Mesendoderm (in vitro differentiated cells): ENCODE measurements at regions not wholly inside any gene's neighbourhood (a gene's known extent, or its start where the extent isn't known, plus 50 kb on each side); places are given as distances from the start of the nearest gene placed in this dataset.
A peak's percentile ranks its signal among the peaks of the same experiment; 100 is the strongest.

Experiments
- DNase-seq: peaks from one replicate; pipeline ENCODE4 v3.0.0; 2013
- H2AK5ac ChIP-seq: 2 replicates; pipeline ENCODE4 v1.6.1; 2013; ENCODE audit warnings: low read length, inconsistent platforms
- H2BK120ac ChIP-seq: 2 replicates; pipeline ENCODE4 v1.6.1; 2013; ENCODE audit warnings: low read depth, mild to moderate bottlenecking, low read length, moderate library complexity, mixed read lengths
- H2BK15ac ChIP-seq: replicated peaks from 2 replicates; pipeline ENCODE4 v1.6.1; 2013; ENCODE audit warnings: low read depth, mild to moderate bottlenecking, moderate library complexity
- H2BK5ac ChIP-seq: 2 replicates; pipeline ENCODE4 v1.6.1; 2013; ENCODE audit warnings: low read length, inconsistent platforms
- H3K18ac ChIP-seq: 2 replicates; pipeline ENCODE4 v1.6.1; 2013; ENCODE audit warnings: mild to moderate bottlenecking, low read length, mixed read lengths
- H3K23ac ChIP-seq: one replicate; pipeline ENCODE4 v1.6.1; 2013; ENCODE audit warnings: low read length
- H3K27ac ChIP-seq: 2 replicates; pipeline ENCODE4 v1.5.1; 2013; ENCODE audit warnings: low read depth, mild to moderate bottlenecking, inconsistent platforms, low read length, moderate library complexity
- H3K27me3 ChIP-seq: 2 replicates; pipeline ENCODE4 v1.6.1; 2013; ENCODE audit warnings: low read length, control low read depth, mild to moderate bottlenecking, inconsistent platforms; ENCODE audit not compliant: insufficient read depth, poor library complexity
- H3K36me3 ChIP-seq: 2 replicates; pipeline ENCODE4 v1.6.1; 2013; ENCODE audit warnings: low read length, inconsistent platforms; ENCODE audit not compliant: control insufficient read depth, insufficient read depth
- H3K4ac ChIP-seq: one replicate; pipeline ENCODE4 v1.6.1; 2013; ENCODE audit warnings: low read depth, mild to moderate bottlenecking, low read length, moderate library complexity
- H3K4me1 ChIP-seq: 2 replicates; pipeline ENCODE4 v1.6.1; 2013; ENCODE audit warnings: low read depth, low read length, inconsistent platforms; ENCODE audit not compliant: control insufficient read depth
- H3K4me2 ChIP-seq: 2 replicates; pipeline ENCODE4 v1.6.1; 2013; ENCODE audit warnings: low read length
- H3K4me3 ChIP-seq: 2 replicates; pipeline ENCODE4 v1.5.1; 2013; ENCODE audit warnings: mild to moderate bottlenecking, low read length
- H3K56ac ChIP-seq: one replicate; pipeline ENCODE4 v1.6.1; 2013; ENCODE audit warnings: low read length
- H3K79me1 ChIP-seq: 2 replicates; pipeline ENCODE4 v1.6.1; 2013; ENCODE audit warnings: low read length, inconsistent platforms
- H3K79me2 ChIP-seq: 2 replicates; pipeline ENCODE4 v1.6.1; 2013; ENCODE audit warnings: mild to moderate bottlenecking, low read length; ENCODE audit not compliant: control insufficient read depth, insufficient read depth
- H3K9ac ChIP-seq: 2 replicates; pipeline ENCODE4 v1.6.1; 2013; ENCODE audit warnings: low read length, inconsistent platforms
- H4K5ac ChIP-seq: one replicate; pipeline ENCODE4 v1.6.1; 2013; ENCODE audit warnings: low read length
- H4K8ac ChIP-seq: one replicate; pipeline ENCODE4 v1.6.1; 2013; ENCODE audit warnings: low read depth, mild to moderate bottlenecking, control low read depth, low read length, moderate library complexity
- WGBS: extraction: QIAGEN DNeasy Blood & Tissue Kit; methylation state at CpG from one replicate; pipeline ENCODE4 v1.1.7; 2013; ENCODE audit warnings: low lambda C conversion rate, missing lambda C conversion rate; ENCODE audit not compliant: insufficient coverage; ENCODE audit errors: extremely low coverage; 5-methylcytosine and 5-hydroxymethylcytosine counted together

GRCh38 chr4:117529401-117529800 lies 444.0 kb upstream of the TRAM1L1 start:
- no peak overlapping the region for H3K4me3 ChIP-seq
- no peak overlapping the region for H3K4ac ChIP-seq
- H4K5ac ChIP-seq: no peak overlapping the region
- no peaks in the 10 kb centered on the region for H3K79me1 ChIP-seq
- H2AK5ac ChIP-seq: no peak overlapping the region
- no peak overlapping the region for H2BK15ac ChIP-seq
- H3K4me2 ChIP-seq: no peak overlapping the region
- no peak overlapping the region for H3K56ac ChIP-seq
- no peak overlapping the region for H3K9ac ChIP-seq
- no peak overlapping the region for H2BK120ac ChIP-seq
- DNase-seq: no peak
- no peaks in the 10 kb centered on the region for H3K36me3 ChIP-seq
- H4K8ac ChIP-seq: no peak overlapping the region
- H3K4me1 ChIP-seq: no peaks in the 10 kb centered on the region
- H3K18ac ChIP-seq: no peak overlapping the region
- no peak overlapping the region for H3K23ac ChIP-seq
- H3K79me2 ChIP-seq: no peaks in the 10 kb centered on the region
- H3K27me3 ChIP-seq: no peaks in the 10 kb centered on the region
- no CpG with 5 or more reads among the region's 3 CpGs for WGBS
- no peak overlapping the region for H3K27ac ChIP-seq
- no peak overlapping the region for H2BK5ac ChIP-seq

- WGBS: no CpG with 5 or more reads among the region's 1 CpG
These were observed 448.1 kb upstream of the TRAM1L1 start for GRCh38 chr4:117533501-117533900.

GRCh38 chr4:117545039-117545438 lies 459.7 kb upstream of the TRAM1L1 start:
- H2AK5ac ChIP-seq: no peak overlapping the region
- no peaks in the 10 kb centered on the region for H3K79me1 ChIP-seq
- H3K79me2 ChIP-seq: no peaks in the 10 kb centered on the region
- no peak overlapping the region for H3K27ac ChIP-seq
- no peaks in the 10 kb centered on the region for H3K36me3 ChIP-seq
- no CpG with 5 or more reads among the region's 1 CpG for WGBS
- no peak overlapping the region for H3K4me2 ChIP-seq
- no peak overlapping the region for H3K4me3 ChIP-seq
- no peak overlapping the region for H2BK120ac ChIP-seq
- no peak for DNase-seq
- H2BK5ac ChIP-seq: no peak overlapping the region
- no peak overlapping the region for H4K5ac ChIP-seq
- H2BK15ac ChIP-seq: no peak overlapping the region
- no peak overlapping the region for H3K23ac ChIP-seq
- H3K9ac ChIP-seq: no peak overlapping the region
- no peak overlapping the region for H3K56ac ChIP-seq
- H3K4ac ChIP-seq: no peak overlapping the region
- no peaks in the 10 kb centered on the region for H3K4me1 ChIP-seq
- H3K18ac ChIP-seq: no peak overlapping the region
- no peak overlapping the region for H4K8ac ChIP-seq
- no peaks in the 10 kb centered on the region for H3K27me3 ChIP-seq

More at GRCh38 chr4:117533501-117533900, 448.1 kb upstream of the TRAM1L1 start:
- no peaks in the 10 kb centered on the region for H3K79me1 ChIP-seq
- no peak overlapping the region for H3K4ac ChIP-seq
- H3K4me1 ChIP-seq: no peaks in the 10 kb centered on the region
- H3K27ac ChIP-seq: no peak overlapping the region
- DNase-seq: no peak
- H3K27me3 ChIP-seq: no peaks in the 10 kb centered on the region
- H2BK120ac ChIP-seq: no peak overlapping the region
- H3K18ac ChIP-seq: no peak overlapping the region
- no peak overlapping the region for H3K4me2 ChIP-seq
- H3K56ac ChIP-seq: no peak overlapping the region
- no peak overlapping the region for H4K5ac ChIP-seq
- peak overlapping the region; percentile 19 for H2BK15ac ChIP-seq
- H3K9ac ChIP-seq: no peak overlapping the region
- H3K4me3 ChIP-seq: no peak overlapping the region
- no peak overlapping the region for H4K8ac ChIP-seq
- no peak overlapping the region for H2AK5ac ChIP-seq
- H3K23ac ChIP-seq: no peak overlapping the region
- no peak overlapping the region for H2BK5ac ChIP-seq
- H3K36me3 ChIP-seq: no peaks in the 10 kb centered on the region
- no peaks in the 10 kb centered on the region for H3K79me2 ChIP-seq

GRCh38 chr4:117549524-117549923 lies 464.1 kb upstream of the TRAM1L1 start:
- WGBS: no CpG with 5 or more reads among the region's 5 CpGs
- Histone ChIP-seq H4K8ac (no peak overlapping the region), H3K4me2 (no peak overlapping the region)

GRCh38 chr4:117550085-117550484 lies 464.7 kb upstream of the TRAM1L1 start:
- H4K8ac ChIP-seq: no peak overlapping the region
- WGBS: no CpG with 5 or more reads among the region's 2 CpGs

More at GRCh38 chr4:117549524-117549923, 464.1 kb upstream of the TRAM1L1 start:
- DNase-seq: no peak
- no peak overlapping the region for H3K4ac ChIP-seq
- no peak overlapping the region for H3K18ac ChIP-seq
- H3K27ac ChIP-seq: no peak overlapping the region
- H2AK5ac ChIP-seq: no peak overlapping the region
- no peaks in the 10 kb centered on the region for H3K79me2 ChIP-seq
- no peak overlapping the region for H2BK120ac ChIP-seq
- H3K23ac ChIP-seq: no peak overlapping the region
- no peak overlapping the region for H4K5ac ChIP-seq
- H3K4me3 ChIP-seq: no peak overlapping the region
- no peaks in the 10 kb centered on the region for H3K79me1 ChIP-seq
- no peaks in the 10 kb centered on the region for H3K4me1 ChIP-seq
- no peaks in the 10 kb centered on the region for H3K36me3 ChIP-seq
- no peak overlapping the region for H3K9ac ChIP-seq
- H3K27me3 ChIP-seq: no peaks in the 10 kb centered on the region
- H3K56ac ChIP-seq: no peak overlapping the region
- no peak overlapping the region for H2BK15ac ChIP-seq
- H2BK5ac ChIP-seq: no peak overlapping the region

GRCh38 chr4:117560329-117560728 lies 474.0 kb upstream of the NDST3 start:
- Histone ChIP-seq H3K27me3 (no peaks in the 10 kb centered on the region), H4K5ac (no peak overlapping the region), H3K27ac (no peak overlapping the region), H4K8ac (no peak overlapping the region), H3K36me3 (no peaks in the 10 kb centered on the region), H2BK5ac (no peak overlapping the region), H3K4me2 (no peak overlapping the region), H3K23ac (no peak overlapping the region), H3K4me3 (no peak overlapping the region), H3K9ac (no peak overlapping the region), H2BK120ac (no peak overlapping the region), H3K79me1 (no peaks in the 10 kb centered on the region), H2AK5ac (no peak overlapping the region), H3K4me1 (no peaks in the 10 kb centered on the region), H3K4ac (no peak overlapping the region), H3K79me2 (no peaks in the 10 kb centered on the region), H3K18ac (no peak overlapping the region), H3K56ac (no peak overlapping the region), H2BK15ac (no peak overlapping the region)
- no peak for DNase-seq
- WGBS: no CpG with 5 or more reads among the region's 1 CpG

More at GRCh38 chr4:117550085-117550484, 464.7 kb upstream of the TRAM1L1 start:
- H3K23ac ChIP-seq: no peak overlapping the region
- no peak overlapping the region for H3K9ac ChIP-seq
- no peak overlapping the region for H2BK15ac ChIP-seq
- H3K27me3 ChIP-seq: no peaks in the 10 kb centered on the region
- no peaks in the 10 kb centered on the region for H3K79me1 ChIP-seq
- no peak overlapping the region for H3K4me2 ChIP-seq
- no peak overlapping the region for H3K4ac ChIP-seq
- H3K56ac ChIP-seq: no peak overlapping the region
- no peak overlapping the region for H3K4me3 ChIP-seq
- H2BK5ac ChIP-seq: no peak overlapping the region
- H3K4me1 ChIP-seq: no peaks in the 10 kb centered on the region
- no peak overlapping the region for H2BK120ac ChIP-seq
- no peak for DNase-seq
- H3K36me3 ChIP-seq: no peaks in the 10 kb centered on the region
- no peak overlapping the region for H3K27ac ChIP-seq
- H4K5ac ChIP-seq: no peak overlapping the region
- H2AK5ac ChIP-seq: no peak overlapping the region
- H3K18ac ChIP-seq: no peak overlapping the region
- H3K79me2 ChIP-seq: no peaks in the 10 kb centered on the region
